Neural progenitor cell (in vitro differentiated cells): ENCODE measurements at regions not wholly inside any gene's neighbourhood (a gene's known extent, or its start where the extent isn't known, plus 50 kb on each side); places are given as distances from the start of the nearest gene placed in this dataset.

ENCODE experiments used
- CTCF ChIP-seq: fragments of 200-600 bp; sonication (generic); IDR thresholded peaks from 2 replicates; pipeline ENCODE4 v1.5.1; 2017; ENCODE audit warnings: antibody characterized with exemption, mild to moderate bottlenecking
- EZH2 ChIP-seq: fragments of 200-600 bp; sonication (generic); IDR thresholded peaks from 2 replicates; pipeline ENCODE4 v1.6.1; 2017; ENCODE audit warnings: antibody characterized with exemption, mild to moderate bottlenecking, moderate library complexity

- TF ChIP-seq CTCF (no peak), EZH2 (no peak)
Measured at GRCh38 chr4:4624276-4624897, 82.5 kb upstream of the STX18 start.
